ENCODE measurements at regions not wholly inside any gene's neighbourhood (a gene's known extent, or its start where the extent isn't known, plus 50 kb on each side); places are given as distances from the start of the nearest gene placed in this dataset.
A peak's percentile ranks its signal among the peaks of the same experiment; 100 is the strongest.

GRCh38 chr12:78406828-78407227 is 457.7 kb upstream of the SYT1 start:
- Histone ChIP-seq H3K4me3 (ENCODE audit: low read length, poor library complexity, severe bottlenecking) (no peak overlapping the region), H4K20me1 (ENCODE audit: insufficient read depth, low read length, poor library complexity, severe bottlenecking) (no peaks in the 10 kb centered on the region), H3K9me3 (ENCODE audit: insufficient read depth, low read depth, low read length) (no peaks in the 10 kb centered on the region), H3K9me2 (replicated peaks; ENCODE audit: low read depth, low read length) (no peaks in the 10 kb centered on the region), H2AFZ (ENCODE audit: low read length) (0 out of 2 replicates have a peak overlapping the region, but pooled peaks have one; percentile 45), H3K79me2 (ENCODE audit: insufficient read depth, low read length) (no peaks in the 10 kb centered on the region), H3K36me3 (ENCODE audit: insufficient read depth, low read length) (no peaks in the 10 kb centered on the region), H3K4me2 (ENCODE audit: low read depth, low read length, poor library complexity, severe bottlenecking) (peak overlapping the region; percentile 20), H3K27me3 (ENCODE audit: insufficient read depth, low read length, poor library complexity, severe bottlenecking) (no peaks in the 10 kb centered on the region), H3K9ac (ENCODE audit: low read depth, low read length, poor library complexity, severe bottlenecking) (no peak overlapping the region), H3F3A (ENCODE audit: low read depth) (no peaks in the 10 kb centered on the region), H3K4me1 (ENCODE audit: insufficient read depth, low read length, poor library complexity, severe bottlenecking) (no peaks in the 10 kb centered on the region)
- TF ChIP-seq, protein P1, sequence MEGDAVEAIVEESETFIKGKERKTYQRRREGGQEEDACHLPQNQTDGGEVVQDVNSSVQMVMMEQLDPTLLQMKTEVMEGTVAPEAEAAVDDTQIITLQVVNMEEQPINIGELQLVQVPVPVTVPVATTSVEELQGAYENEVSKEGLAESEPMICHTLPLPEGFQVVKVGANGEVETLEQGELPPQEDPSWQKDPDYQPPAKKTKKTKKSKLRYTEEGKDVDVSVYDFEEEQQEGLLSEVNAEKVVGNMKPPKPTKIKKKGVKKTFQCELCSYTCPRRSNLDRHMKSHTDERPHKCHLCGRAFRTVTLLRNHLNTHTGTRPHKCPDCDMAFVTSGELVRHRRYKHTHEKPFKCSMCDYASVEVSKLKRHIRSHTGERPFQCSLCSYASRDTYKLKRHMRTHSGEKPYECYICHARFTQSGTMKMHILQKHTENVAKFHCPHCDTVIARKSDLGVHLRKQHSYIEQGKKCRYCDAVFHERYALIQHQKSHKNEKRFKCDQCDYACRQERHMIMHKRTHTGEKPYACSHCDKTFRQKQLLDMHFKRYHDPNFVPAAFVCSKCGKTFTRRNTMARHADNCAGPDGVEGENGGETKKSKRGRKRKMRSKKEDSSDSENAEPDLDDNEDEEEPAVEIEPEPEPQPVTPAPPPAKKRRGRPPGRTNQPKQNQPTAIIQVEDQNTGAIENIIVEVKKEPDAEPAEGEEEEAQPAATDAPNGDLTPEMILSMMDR (conservative IDR thresholded peaks at IDR 0.05; ENCODE audit: low read length), result no peak
- TF ChIP-seq EZH2phosphoT487 (IDR thresholded peaks at IDR 0.05; ENCODE audit: borderline replicate concordance), result no peak

GRCh38 chr12:78407722-78408121 is 456.9 kb upstream of the SYT1 start:
- TF ChIP-seq, protein P1 (conservative IDR thresholded peaks at IDR 0.05; ENCODE audit: low read length), result no peak
- no peak for TF ChIP-seq EZH2phosphoT487 (IDR thresholded peaks at IDR 0.05; ENCODE audit: borderline replicate concordance)
- no peaks in the 10 kb centered on the region for H3F3A ChIP-seq (ENCODE audit: low read depth)
- H3K4me3 ChIP-seq (ENCODE audit: low read length, poor library complexity, severe bottlenecking), result no peak overlapping the region
- no peaks in the 10 kb centered on the region for H3K9me2 ChIP-seq (replicated peaks; ENCODE audit: low read depth, low read length)
- H3K27me3 ChIP-seq (ENCODE audit: insufficient read depth, low read length, poor library complexity, severe bottlenecking), result no peaks in the 10 kb centered on the region
- no peaks in the 10 kb centered on the region for H3K4me1 ChIP-seq (ENCODE audit: insufficient read depth, low read length, poor library complexity, severe bottlenecking)
- H3K9ac ChIP-seq (ENCODE audit: low read depth, low read length, poor library complexity, severe bottlenecking), result no peak overlapping the region
- no peaks in the 10 kb centered on the region for H4K20me1 ChIP-seq (ENCODE audit: insufficient read depth, low read length, poor library complexity, severe bottlenecking)
- no peak overlapping the region for H2AFZ ChIP-seq (ENCODE audit: low read length)
- H3K9me3 ChIP-seq (ENCODE audit: insufficient read depth, low read depth, low read length), result no peaks in the 10 kb centered on the region
- H3K36me3 ChIP-seq (ENCODE audit: insufficient read depth, low read length), result no peaks in the 10 kb centered on the region
- no peaks in the 10 kb centered on the region for H3K79me2 ChIP-seq (ENCODE audit: insufficient read depth, low read length)
- no peak overlapping the region for H3K4me2 ChIP-seq (ENCODE audit: low read depth, low read length, poor library complexity, severe bottlenecking)

- Histone ChIP-seq H3K79me2 (ENCODE audit: insufficient read depth, low read length) (no peaks in the 10 kb centered on the region), H3K9me2 (replicated peaks; ENCODE audit: low read depth, low read length) (no peaks in the 10 kb centered on the region), H4K20me1 (ENCODE audit: insufficient read depth, low read length, poor library complexity, severe bottlenecking) (no peaks in the 10 kb centered on the region), H2AFZ (ENCODE audit: low read length) (no peak overlapping the region), H3F3A (ENCODE audit: low read depth) (no peaks in the 10 kb centered on the region), H3K4me3 (ENCODE audit: low read length, poor library complexity, severe bottlenecking) (no peak overlapping the region), H3K4me2 (ENCODE audit: low read depth, low read length, poor library complexity, severe bottlenecking) (no peak overlapping the region), H3K36me3 (ENCODE audit: insufficient read depth, low read length) (no peaks in the 10 kb centered on the region), H3K27me3 (ENCODE audit: insufficient read depth, low read length, poor library complexity, severe bottlenecking) (no peaks in the 10 kb centered on the region), H3K9ac (ENCODE audit: low read depth, low read length, poor library complexity, severe bottlenecking) (no peak overlapping the region), H3K9me3 (ENCODE audit: insufficient read depth, low read depth, low read length) (no peaks in the 10 kb centered on the region), H3K4me1 (ENCODE audit: insufficient read depth, low read length, poor library complexity, severe bottlenecking) (no peaks in the 10 kb centered on the region)
- TF ChIP-seq, protein P1 (conservative IDR thresholded peaks at IDR 0.05; ENCODE audit: low read length), result no peak
- no peak for TF ChIP-seq EZH2phosphoT487 (IDR thresholded peaks at IDR 0.05; ENCODE audit: borderline replicate concordance)
These were observed 450.5 kb upstream of the SYT1 start for GRCh38 chr12:78414071-78414470.

All from Loucy (cell line).